Thoracic aorta (tissue), 2 donors: ENCODE measurements at regions not wholly inside any gene's neighbourhood (a gene's known extent, or its start where the extent isn't known, plus 50 kb on each side); places are given as distances from the start of the nearest gene placed in this dataset.

ENCODE experiments used
- ATAC-seq: fragments of 150-250 bp; one replicate; pipeline ENCODE4 v1.8.0; 2017; ENCODE audit warnings: low read depth; ENCODE audit not compliant: insufficient number of reproducible peaks, low FRiP score
- DNase-seq: peaks from one replicate; pipeline ENCODE4 v3.0.0-alpha.2; 2020; ENCODE audit warnings: low spot score
- H3K27ac ChIP-seq, 2 donors: fragments of 200-600 bp; sonication (generic); 1 replicate in 1 of 2; 2 replicates in 1 of 2; pipeline ENCODE4 v1.5.1; 2016; ENCODE audit warnings: mild to moderate bottlenecking in 2 of 2, moderate library complexity in 2 of 2
- H3K27me3 ChIP-seq: fragments of 200-600 bp; sonication (generic); replicated peaks from 2 replicates; pipeline ENCODE4 v1.6.0; 2016; ENCODE audit warnings: mild to moderate bottlenecking; ENCODE audit not compliant: insufficient read depth
- H3K36me3 ChIP-seq: fragments of 200-600 bp; sonication (generic); one replicate; pipeline ENCODE4 v1.5.1; 2016
- H3K4me1 ChIP-seq, 2 donors: fragments of 200-600 bp; sonication (generic); 1 replicate in 1 of 2; 2 replicates in 1 of 2; pipeline versions ENCODE4 v1.5.1 to v1.6.0; 2016; ENCODE audit warnings: low read depth in 2 of 2, mild to moderate bottlenecking in 1 of 2; ENCODE audit not compliant: control insufficient read depth in 1 of 2
- H3K4me3 ChIP-seq: fragments of 200-600 bp; sonication (generic); 2 replicates; pipeline ENCODE4 v1.5.1; 2016; ENCODE audit warnings: mild to moderate bottlenecking
- H3K9me3 ChIP-seq: fragments of 200-600 bp; sonication (generic); 2 replicates; pipeline ENCODE4 v1.5.1; 2016
- CTCF ChIP-seq: fragments of 200-600 bp; sonication (generic); IDR thresholded peaks from one replicate; pipeline ENCODE4 v1.5.1; 2019; ENCODE audit warnings: antibody characterized with exemption

- H3K4me3 ChIP-seq = no peak overlapping the region
- TF ChIP-seq CTCF = no peak
- ATAC-seq (no peak), DNase-seq (no peak)
- no peaks in the 10 kb centered on the region for H3K9me3 ChIP-seq
- peaks cover 0 to 8% of the 10 kb centered on the region in 2 donors for H3K4me1 ChIP-seq
- H3K27ac ChIP-seq = no peak overlapping the region
- no peaks in the 10 kb centered on the region for H3K36me3 ChIP-seq
- H3K27me3 ChIP-seq = no peaks in the 10 kb centered on the region
Measured at GRCh38 chr1:93732514-93732913, 50.9 kb upstream of the BCAR3 start.
